C4-2B (cell line): ENCODE measurements at regions not wholly inside any gene's neighbourhood (a gene's known extent, or its start where the extent isn't known, plus 50 kb on each side); places are given as distances from the start of the nearest gene placed in this dataset.

ENCODE experiments used
- ZFX ChIP-seq: fragments of 450-650 bp; IDR thresholded peaks from 2 replicates; pipeline ENCODE4 v1.6.1; 2017
- TF ChIP-seq, protein P1 (sequence below): fragments of 450-650 bp; conservative IDR thresholded peaks from 2 replicates; pipeline ENCODE4 v1.5.1; 2017; ENCODE audit warnings: mild to moderate bottlenecking

DNA sequence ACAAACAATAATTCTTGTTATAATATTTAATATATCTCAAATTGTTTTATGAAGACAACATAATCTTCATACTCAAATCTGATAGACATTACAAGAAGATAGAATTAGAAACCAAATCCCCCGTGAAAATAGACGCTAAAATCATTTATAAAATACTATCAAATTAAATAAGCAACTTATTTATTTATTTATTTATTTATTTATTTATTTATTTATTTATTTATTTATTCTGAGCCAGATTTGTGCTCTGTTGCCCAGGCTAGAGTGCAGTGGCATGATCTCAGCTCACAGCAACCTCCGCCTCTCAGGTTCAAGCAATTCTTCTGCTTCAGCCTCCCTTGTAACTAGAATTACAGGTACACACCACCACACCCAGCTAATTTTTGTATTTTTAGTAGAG, 294.9 kb upstream of the MAGEC2 start:
- TF ChIP-seq, protein P1, sequence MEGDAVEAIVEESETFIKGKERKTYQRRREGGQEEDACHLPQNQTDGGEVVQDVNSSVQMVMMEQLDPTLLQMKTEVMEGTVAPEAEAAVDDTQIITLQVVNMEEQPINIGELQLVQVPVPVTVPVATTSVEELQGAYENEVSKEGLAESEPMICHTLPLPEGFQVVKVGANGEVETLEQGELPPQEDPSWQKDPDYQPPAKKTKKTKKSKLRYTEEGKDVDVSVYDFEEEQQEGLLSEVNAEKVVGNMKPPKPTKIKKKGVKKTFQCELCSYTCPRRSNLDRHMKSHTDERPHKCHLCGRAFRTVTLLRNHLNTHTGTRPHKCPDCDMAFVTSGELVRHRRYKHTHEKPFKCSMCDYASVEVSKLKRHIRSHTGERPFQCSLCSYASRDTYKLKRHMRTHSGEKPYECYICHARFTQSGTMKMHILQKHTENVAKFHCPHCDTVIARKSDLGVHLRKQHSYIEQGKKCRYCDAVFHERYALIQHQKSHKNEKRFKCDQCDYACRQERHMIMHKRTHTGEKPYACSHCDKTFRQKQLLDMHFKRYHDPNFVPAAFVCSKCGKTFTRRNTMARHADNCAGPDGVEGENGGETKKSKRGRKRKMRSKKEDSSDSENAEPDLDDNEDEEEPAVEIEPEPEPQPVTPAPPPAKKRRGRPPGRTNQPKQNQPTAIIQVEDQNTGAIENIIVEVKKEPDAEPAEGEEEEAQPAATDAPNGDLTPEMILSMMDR, result no peak
- TF ChIP-seq ZFX, result no peak
